SK-N-MC (cell line): ENCODE measurements at regions not wholly inside any gene's neighbourhood (a gene's known extent, or its start where the extent isn't known, plus 50 kb on each side); places are given as distances from the start of the nearest gene placed in this dataset.

Experiments used
- EZH2 ChIP-seq: fragments of 200-600 bp; sonication (generic); IDR thresholded peaks from one replicate; pipeline ENCODE4 v1.6.1; 2017; ENCODE audit warnings: antibody characterized with exemption
- FOXP2 ChIP-seq: optimal IDR thresholded peaks from 2 replicates; pipeline ENCODE3; 2011; ENCODE audit warnings: mild to moderate bottlenecking, moderate library complexity; ENCODE audit not compliant: insufficient read depth; ENCODE audit errors: extremely low read length, control extremely low read depth
- POLR2AphosphoS5 ChIP-seq: IDR thresholded peaks from 2 replicates; pipeline ENCODE4 v1.6.1; 2012; ENCODE audit warnings: mild to moderate bottlenecking, low read depth, low read length, borderline replicate concordance

GRCh38 chr12:13450231-13451080 lies 253.9 kb downstream of the EMP1 start:
- TF ChIP-seq EZH2 (no peak), POLR2AphosphoS5 (no peak), FOXP2 (no peak)
